Activated naive CD8-positive, alpha-beta T cell treated with anti-CD3 and anti-CD28 coated beads for 36 hours (primary cell): ENCODE measurements at regions not wholly inside any gene's neighbourhood (a gene's known extent, or its start where the extent isn't known, plus 50 kb on each side); places are given as distances from the start of the nearest gene placed in this dataset.
"Not testable (repeated sequence)": the region's sequence is repeated elsewhere in the genome, so short reads cannot be mapped to it uniquely, and the experiment has no call there.

Experiments used
- DNase-seq: peaks from one replicate; pipeline ENCODE4 v3.0.0; 2021
- H3K27ac Mint-ChIP-seq: one replicate; pipeline ENCODE4 v1.8.0; 2022; ENCODE audit warnings: mild to moderate bottlenecking, moderate library complexity, mixed read lengths
- H3K27me3 Mint-ChIP-seq: one replicate; pipeline ENCODE4 v1.8.0; 2022; ENCODE audit warnings: mild to moderate bottlenecking, mixed read lengths
- H3K36me3 Mint-ChIP-seq: one replicate; pipeline ENCODE4 v1.8.0; 2021; ENCODE audit warnings: mild to moderate bottlenecking, mixed read lengths
- H3K4me1 Mint-ChIP-seq: one replicate; pipeline ENCODE4 v1.8.0; 2021; ENCODE audit warnings: mixed read lengths
- H3K4me3 Mint-ChIP-seq: one replicate; pipeline ENCODE4 v1.8.0; 2022; ENCODE audit warnings: mild to moderate bottlenecking, moderate library complexity, mixed read lengths
- H3K9me3 Mint-ChIP-seq: one replicate; pipeline ENCODE4 v1.8.0; 2022; ENCODE audit warnings: mixed read lengths

DNA sequence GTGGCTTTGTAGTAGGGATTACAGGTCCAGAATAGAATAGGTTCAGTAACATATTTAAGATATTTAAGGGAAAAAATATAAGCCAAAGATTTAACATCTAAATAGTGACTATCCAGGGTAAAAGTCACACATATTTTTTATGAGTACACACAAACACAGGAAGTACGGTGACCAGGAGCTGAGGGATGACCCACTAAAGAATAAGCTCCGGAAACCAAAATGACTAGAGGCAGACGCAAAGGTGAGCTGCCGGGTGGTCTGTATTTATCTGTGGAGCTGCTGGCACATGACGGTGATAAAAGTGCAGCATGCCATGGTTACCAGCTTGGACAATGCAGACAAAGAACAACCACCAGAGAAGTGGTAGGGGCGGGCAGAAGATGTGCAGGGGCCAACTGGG is 73.9 kb upstream of the FBXO28 start:
- DNase-seq, H3K4me3 Mint-ChIP-seq, H3K4me1 Mint-ChIP-seq, H3K36me3 Mint-ChIP-seq, H3K9me3 Mint-ChIP-seq, H3K27ac Mint-ChIP-seq: not testable (repeated sequence)
- H3K27me3 Mint-ChIP-seq = peaks cover 16% of the 10 kb centered on the region

DNA sequence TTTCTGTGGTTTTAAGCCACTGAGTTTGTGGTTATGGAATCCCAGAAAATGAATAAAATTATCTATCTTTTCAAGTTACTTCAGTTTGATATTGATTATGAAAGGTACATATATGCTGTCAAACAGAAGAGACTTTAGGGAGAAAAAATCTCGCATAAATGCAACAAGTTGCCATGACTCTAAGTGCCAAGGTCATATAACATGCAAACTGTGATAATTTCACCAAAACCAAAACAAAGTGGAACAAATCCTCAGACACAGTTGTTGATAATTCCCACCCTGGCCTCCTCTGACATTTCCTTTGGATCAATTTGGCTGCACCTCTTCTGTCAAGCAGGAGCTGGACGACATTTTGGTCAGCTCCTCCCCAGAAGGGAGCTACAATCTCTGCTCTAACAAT is 75.1 kb upstream of the FBXO28 start:
- peaks cover 13% of the 10 kb centered on the region for H3K27me3 Mint-ChIP-seq
- not testable (repeated sequence) for DNase-seq, H3K4me1 Mint-ChIP-seq, H3K27ac Mint-ChIP-seq, H3K9me3 Mint-ChIP-seq, H3K4me3 Mint-ChIP-seq, H3K36me3 Mint-ChIP-seq

DNA sequence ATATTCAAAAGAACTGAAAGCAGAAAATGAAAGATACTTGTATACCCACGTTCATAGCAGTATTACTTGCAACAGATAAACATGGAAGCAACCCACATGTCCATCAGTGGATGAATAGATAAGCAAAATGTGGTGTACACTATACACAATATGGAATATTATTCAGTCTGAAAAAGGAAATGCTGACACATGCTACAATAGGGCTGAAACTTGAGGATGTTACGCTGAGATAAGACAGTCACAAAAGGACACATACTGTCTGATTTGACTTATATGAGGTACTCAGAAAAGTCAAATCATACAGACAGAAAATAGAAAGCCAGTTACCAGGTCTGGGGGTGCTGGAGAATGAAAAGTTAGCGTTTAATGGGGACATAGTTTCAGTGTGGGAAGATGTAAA is 76.5 kb upstream of the FBXO28 start:
- DNase-seq, H3K4me3 Mint-ChIP-seq, H3K27me3 Mint-ChIP-seq, H3K36me3 Mint-ChIP-seq, H3K4me1 Mint-ChIP-seq, H3K9me3 Mint-ChIP-seq, H3K27ac Mint-ChIP-seq: not testable (repeated sequence)

DNA sequence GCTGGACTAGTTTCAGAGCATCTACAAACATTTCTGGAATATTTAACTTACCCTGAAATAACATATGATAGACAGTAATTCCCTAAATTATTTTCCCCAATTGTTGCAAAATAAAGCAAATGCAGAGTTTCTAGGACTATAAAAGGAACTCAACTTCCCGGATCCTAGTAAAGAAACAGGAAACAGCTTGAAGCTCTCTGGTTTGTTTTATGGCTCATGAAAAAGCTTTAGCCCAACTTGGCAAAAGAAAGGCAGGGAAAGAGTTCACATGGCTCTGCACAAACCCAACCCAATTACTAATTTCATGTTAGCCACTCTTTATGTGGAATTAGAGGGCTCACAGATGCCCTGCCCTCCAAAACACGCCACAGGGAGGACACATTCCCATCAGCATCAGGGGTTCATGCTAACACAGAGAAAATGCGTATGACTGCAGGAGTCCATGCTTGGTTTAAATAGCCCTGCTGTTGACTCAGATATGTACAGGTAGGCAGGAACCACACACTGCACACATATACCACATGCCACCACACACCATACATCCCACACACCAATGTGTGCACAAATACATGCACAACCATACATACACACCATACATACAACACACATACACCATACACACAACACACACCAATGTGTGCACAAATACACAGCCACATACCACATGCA is 81.2 kb upstream of the FBXO28 start:
- not testable (repeated sequence) for H3K36me3 Mint-ChIP-seq, H3K4me3 Mint-ChIP-seq, H3K4me1 Mint-ChIP-seq, H3K9me3 Mint-ChIP-seq, DNase-seq, H3K27ac Mint-ChIP-seq, H3K27me3 Mint-ChIP-seq

DNA sequence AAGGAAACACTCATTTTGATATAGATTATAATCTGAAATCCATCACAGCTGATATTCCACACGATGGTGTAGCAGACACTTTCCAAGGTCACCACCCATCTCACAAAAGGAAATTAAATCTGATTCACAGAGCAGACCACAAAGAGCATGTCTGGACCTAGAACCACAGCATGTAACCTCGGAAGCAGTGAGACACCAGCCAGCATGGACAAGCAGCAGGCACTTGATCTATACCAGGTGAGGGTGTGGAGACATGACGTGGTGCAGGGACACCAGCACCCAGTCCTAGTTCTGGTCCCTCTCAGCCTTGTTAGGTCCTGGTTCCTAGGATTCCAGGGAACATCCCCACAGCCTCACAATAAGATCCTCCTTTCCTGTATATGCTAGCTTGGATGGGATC is 81.9 kb upstream of the FBXO28 start:
- not testable (repeated sequence) for H3K27ac Mint-ChIP-seq, H3K4me3 Mint-ChIP-seq, H3K27me3 Mint-ChIP-seq, H3K9me3 Mint-ChIP-seq, H3K4me1 Mint-ChIP-seq, H3K36me3 Mint-ChIP-seq, DNase-seq

DNA sequence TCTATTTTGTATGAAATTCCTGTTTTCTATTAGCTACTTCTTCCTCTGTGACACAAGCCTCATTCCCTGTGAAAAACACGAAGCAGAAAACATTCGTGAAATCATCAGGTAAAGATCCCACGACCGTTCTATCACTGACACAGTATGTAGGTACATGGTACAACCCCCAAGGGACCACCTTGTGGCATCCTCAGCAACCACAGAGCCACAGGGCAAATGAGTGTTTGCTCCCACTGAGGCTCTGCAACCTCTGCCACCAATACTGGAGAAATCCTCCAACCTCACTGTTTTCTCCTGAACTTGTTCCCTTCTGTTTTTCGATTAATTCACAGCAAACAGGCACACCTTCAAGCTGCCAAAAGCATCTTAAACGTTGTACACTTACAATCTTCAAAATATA is 83.7 kb upstream of the FBXO28 start:
- not testable (repeated sequence) for H3K27me3 Mint-ChIP-seq, H3K4me1 Mint-ChIP-seq, H3K9me3 Mint-ChIP-seq, DNase-seq, H3K4me3 Mint-ChIP-seq, H3K27ac Mint-ChIP-seq, H3K36me3 Mint-ChIP-seq

DNA sequence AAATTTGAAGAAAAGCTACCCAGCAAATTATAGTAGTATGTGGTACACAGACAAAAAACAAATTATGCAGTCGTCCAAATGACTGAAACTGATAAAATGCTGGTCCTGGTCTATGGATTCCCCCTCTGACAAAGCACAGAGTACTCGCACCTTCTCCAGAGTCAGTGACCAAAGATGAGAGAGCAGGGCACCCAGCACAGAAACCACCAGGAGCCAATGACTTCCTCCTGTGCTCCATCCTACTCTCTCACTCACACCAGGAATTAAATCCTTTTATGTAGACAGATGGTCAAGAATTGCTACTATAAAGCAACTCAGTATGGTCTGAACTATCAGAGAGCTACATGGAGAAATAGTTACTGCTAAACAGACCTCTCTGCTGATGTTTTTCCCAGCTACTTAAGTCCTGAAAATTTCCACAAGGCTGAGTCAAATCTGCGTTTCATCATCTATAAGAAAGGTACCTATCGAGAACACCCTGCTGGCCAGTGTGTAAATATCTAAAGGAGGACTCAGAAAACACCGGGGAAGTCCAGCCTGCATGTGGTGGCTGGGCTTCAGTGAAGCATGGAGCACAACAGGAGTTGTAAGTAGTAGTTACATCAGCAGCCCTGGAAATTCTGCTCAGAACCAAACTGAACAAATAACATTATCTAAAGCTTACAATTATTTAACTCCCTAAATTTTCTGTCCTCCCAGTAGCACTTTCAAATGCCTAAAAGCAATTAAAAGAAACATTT is 84.5 kb upstream of the FBXO28 start:
- not testable (repeated sequence) for H3K27ac Mint-ChIP-seq, H3K4me1 Mint-ChIP-seq, H3K36me3 Mint-ChIP-seq, H3K4me3 Mint-ChIP-seq, H3K27me3 Mint-ChIP-seq, DNase-seq, H3K9me3 Mint-ChIP-seq

DNA sequence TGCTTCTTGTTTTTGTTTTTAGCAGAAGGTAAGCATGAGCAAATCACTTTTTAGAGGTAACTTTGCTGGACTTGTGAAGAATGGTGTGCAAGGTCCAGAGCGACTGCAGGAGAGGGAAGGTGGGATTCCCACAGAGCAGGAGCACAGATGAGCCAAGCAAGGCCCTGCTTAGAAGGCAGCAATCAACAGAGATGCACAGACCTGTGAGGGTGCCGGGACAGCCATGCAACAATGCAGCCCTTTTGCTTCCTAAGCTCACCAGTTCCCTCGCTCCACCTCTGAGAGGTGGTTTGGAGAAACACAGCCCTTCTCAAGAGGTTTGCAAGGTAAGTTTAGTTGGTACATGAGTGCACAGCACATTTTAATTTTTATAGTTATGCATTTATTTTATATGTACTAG is 85.1 kb upstream of the FBXO28 start:
- H3K27ac Mint-ChIP-seq, H3K4me1 Mint-ChIP-seq, DNase-seq, H3K4me3 Mint-ChIP-seq, H3K36me3 Mint-ChIP-seq, H3K27me3 Mint-ChIP-seq, H3K9me3 Mint-ChIP-seq: not testable (repeated sequence)

DNA sequence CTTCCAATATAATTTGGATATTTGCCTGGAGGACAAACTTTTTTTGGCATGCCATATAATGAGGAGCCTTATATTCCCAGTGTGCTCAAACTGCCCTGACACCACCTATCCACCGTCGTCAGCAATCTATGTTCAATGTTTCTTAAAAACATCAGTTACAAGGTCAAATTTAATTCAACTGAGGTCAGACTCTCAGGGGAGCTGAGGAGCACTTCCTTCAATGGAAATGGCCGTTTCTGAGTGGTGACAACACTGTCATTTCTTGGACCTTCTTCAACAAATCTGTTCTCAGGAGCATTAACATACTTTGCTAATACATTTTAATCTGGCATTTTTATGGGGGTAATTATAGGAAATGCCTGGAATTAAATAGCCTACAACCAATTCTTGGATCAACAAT is 90.8 kb upstream of the FBXO28 start:
- not testable (repeated sequence) for H3K27ac Mint-ChIP-seq, DNase-seq, H3K36me3 Mint-ChIP-seq, H3K4me1 Mint-ChIP-seq, H3K4me3 Mint-ChIP-seq, H3K27me3 Mint-ChIP-seq, H3K9me3 Mint-ChIP-seq

DNA sequence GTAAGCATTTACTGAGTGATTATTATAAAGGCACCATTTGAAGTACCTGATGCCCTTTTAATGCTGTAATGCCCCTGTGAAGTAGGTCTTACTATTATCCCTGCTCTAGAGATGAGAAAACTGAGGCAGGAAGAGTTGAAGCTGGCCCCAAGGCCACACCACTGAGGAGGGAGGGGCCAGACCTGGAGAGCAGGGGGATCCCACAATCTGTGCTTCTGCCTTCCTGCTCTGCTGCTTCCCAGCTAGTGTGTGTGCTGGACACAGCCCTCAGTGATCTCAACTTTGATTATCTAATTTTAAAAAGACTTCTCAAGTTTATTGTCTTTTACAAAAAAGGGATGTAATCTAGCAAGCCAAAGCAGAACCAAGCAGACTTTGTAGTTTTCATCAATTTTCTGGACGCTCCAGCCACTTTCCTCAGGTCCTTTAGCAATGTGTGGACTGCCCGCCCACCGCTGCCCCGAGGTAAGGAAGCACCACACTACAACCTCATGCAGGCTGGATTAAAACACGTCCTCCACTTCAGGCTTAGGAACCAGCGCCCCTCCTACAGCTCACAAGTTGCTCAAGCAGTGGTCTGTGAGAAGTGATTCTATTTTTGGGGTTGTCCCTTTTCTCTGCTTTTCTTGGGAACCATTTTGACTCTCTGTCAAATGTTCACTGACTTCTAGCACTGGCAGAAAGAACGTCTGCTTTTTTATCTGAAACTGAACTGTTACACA is 91.5 kb upstream of the FBXO28 start:
- H3K9me3 Mint-ChIP-seq, H3K4me1 Mint-ChIP-seq, H3K4me3 Mint-ChIP-seq: not testable (repeated sequence)

DNA sequence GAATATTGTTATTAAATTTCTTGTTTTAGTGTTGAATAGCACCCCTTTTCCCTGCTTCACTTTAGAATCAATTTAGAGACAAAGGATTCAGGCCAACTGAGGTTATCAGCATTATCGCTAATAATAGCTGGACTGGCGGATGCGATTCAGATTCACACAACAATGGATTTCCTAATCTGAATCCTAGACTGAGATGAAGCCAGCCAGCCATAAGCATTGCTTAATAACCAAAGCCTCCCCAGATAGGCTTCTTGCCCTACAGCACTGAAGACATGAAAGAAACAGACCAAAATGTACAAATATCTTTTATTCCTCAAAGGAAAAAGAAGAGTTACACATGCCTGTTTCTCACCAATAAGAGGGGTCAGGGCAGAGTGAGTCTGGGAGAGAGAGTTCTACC is 94.0 kb upstream of the FBXO28 start:
- H3K4me3 Mint-ChIP-seq, H3K27me3 Mint-ChIP-seq, H3K27ac Mint-ChIP-seq, DNase-seq, H3K36me3 Mint-ChIP-seq, H3K4me1 Mint-ChIP-seq, H3K9me3 Mint-ChIP-seq: not testable (repeated sequence)

More for the DNA sequence above, 91.5 kb upstream of the FBXO28 start:
- not testable (repeated sequence) for DNase-seq, H3K27me3 Mint-ChIP-seq, H3K27ac Mint-ChIP-seq, H3K36me3 Mint-ChIP-seq

DNA sequence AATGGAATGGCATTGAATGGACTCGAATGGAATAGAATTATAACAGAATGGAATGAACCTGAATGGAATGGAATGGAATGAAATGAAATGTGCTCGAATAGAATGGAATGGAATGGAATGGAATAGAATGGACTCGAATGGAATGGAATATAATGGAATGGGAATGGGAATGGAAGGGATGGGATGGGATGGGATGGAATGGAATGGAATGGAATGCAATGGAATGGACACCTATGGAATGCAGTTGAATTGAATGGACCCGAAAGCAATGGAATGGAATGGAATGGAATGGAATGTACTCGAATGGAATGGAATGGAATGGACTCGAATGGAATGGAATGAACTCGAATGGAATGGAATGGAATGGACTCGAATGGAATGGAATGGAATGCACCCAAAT is 98.1 kb upstream of the FBXO28 start:
- not testable (repeated sequence) for H3K4me1 Mint-ChIP-seq, DNase-seq, H3K4me3 Mint-ChIP-seq, H3K36me3 Mint-ChIP-seq, H3K9me3 Mint-ChIP-seq, H3K27me3 Mint-ChIP-seq, H3K27ac Mint-ChIP-seq

DNA sequence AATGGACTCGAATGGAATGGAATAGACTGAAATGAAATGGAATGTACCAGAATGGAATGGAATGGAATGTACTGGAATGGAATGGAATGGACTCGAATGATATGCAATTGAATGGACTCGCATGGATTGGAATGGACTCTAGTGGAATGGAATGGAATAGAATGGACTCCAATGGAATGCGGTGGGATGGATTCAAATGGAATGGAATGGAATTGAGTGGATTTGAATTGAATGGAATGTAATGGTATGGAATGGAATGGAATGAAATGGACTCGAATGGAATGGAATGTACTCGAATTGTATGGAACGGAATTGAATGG is 99.6 kb upstream of the FBXO28 start:
- Mint-ChIP-seq H3K36me3 (peaks cover 4% of the 10 kb centered on the region), H3K9me3 (peaks cover 3% of the 10 kb centered on the region), H3K4me1 (no peaks in the 10 kb centered on the region), H3K27me3 (no peaks in the 10 kb centered on the region), H3K4me3 (no peak overlapping the region), H3K27ac (no peak overlapping the region)
- DNase-seq = no peak

DNA sequence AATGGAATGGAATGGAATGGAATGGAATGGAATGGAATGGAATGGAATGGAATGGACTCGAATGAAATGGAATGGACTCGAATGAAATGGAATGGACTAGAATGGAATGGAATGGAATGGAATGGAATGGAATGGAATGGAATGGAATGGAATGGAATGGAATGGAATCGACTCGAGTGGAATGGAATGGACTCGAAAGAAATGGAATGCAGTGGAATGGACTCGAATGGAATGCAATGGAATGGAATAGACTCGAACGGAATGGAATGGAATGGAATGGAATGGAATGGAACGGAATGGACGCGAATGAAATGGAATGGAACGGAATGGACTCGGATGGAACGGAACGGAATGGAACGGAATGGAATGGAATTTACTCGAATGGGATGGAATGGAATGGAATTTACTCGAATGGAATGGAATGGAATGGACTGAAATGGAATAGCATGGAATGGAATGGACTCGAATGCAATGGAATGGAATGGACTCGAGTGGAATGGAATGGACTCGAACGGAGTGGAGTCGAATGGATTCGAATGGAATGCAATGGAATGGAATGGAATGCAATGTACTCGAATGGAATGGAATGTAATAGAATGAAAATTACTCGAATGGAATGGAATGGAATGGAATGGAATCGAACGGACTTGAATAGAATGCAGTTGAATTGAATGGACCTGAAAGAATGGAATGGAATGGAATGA is 100.1 kb upstream of the FBXO28 start:
- H3K9me3 Mint-ChIP-seq, H3K4me1 Mint-ChIP-seq, H3K27ac Mint-ChIP-seq, H3K36me3 Mint-ChIP-seq, H3K27me3 Mint-ChIP-seq, DNase-seq, H3K4me3 Mint-ChIP-seq: not testable (repeated sequence)

DNA sequence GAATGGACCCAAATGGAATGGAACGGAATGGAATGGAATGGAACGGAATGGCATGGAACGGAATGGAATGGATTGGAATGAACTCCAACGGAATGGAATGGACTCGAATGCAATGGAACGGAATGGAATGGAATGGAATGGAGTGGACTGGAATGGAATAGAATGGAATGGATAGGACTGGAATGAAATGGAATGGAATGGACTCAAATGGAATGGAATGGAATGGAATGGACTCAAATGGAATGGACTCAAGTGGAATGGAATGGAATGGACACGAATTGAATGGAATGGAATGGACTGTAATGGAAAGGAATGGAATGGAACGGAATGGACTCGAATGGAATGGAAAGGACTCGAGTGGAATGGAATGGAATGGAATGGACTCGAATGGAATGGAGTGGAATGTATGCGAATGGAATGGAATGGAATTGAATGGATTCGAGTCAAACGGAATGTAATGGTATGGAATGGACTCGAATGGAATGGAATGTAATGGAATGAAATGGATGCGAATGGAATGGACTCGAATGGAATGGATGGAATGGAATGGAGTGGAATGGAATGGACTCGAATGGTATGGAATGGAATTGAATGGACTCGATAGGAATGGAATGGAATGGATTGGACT is 101.0 kb upstream of the FBXO28 start:
- H3K27ac Mint-ChIP-seq, H3K27me3 Mint-ChIP-seq, DNase-seq, H3K9me3 Mint-ChIP-seq, H3K4me3 Mint-ChIP-seq, H3K4me1 Mint-ChIP-seq: not testable (repeated sequence)
- peaks cover 11% of the 10 kb centered on the region for H3K36me3 Mint-ChIP-seq
